GM23338 (cell line): ENCODE measurements at regions not wholly inside any gene's neighbourhood (a gene's known extent, or its start where the extent isn't known, plus 50 kb on each side); places are given as distances from the start of the nearest gene placed in this dataset.

ENCODE experiments used
- ATAC-seq: fragments of 200-7000 bp; cut with Tn5 transposase; 3 replicates; pipeline ENCODE4 v1.9.1; 2020
- DNase-seq: peaks from one replicate; pipeline ENCODE4 v3.0.0-alpha.2; 2015; ENCODE audit warnings: low spot score
- H2AFZ ChIP-seq: fragments of 200-600 bp; sonication (generic); 2 replicates; pipeline ENCODE4 v1.8.0; 2016; ENCODE audit warnings: antibody characterized with exemption, mild to moderate bottlenecking, moderate library complexity
- H3F3A ChIP-seq: fragments of 200-600 bp; sonication (generic); replicated peaks from 2 replicates; pipeline ENCODE4 v1.8.0; 2017; ENCODE audit warnings: antibody characterized with exemption, mixed run types, low read depth
- H3K27ac ChIP-seq: fragments of 200-600 bp; sonication (generic); 2 replicates; pipeline ENCODE4 v1.6.1; 2016; ENCODE audit warnings: low read depth
- H3K27me3 ChIP-seq: fragments of 200-600 bp; sonication (generic); 2 replicates; pipeline ENCODE4 v1.8.0; 2016; ENCODE audit warnings: mild to moderate bottlenecking, mixed run types, moderate library complexity; ENCODE audit not compliant: insufficient read depth
- H3K36me3 ChIP-seq: fragments of 200-600 bp; sonication (generic); 2 replicates; pipeline ENCODE4 v1.8.0; 2016; ENCODE audit warnings: mild to moderate bottlenecking; ENCODE audit not compliant: insufficient read depth
- H3K4me1 ChIP-seq: fragments of 200-600 bp; sonication (generic); 2 replicates; pipeline ENCODE4 v1.8.0; 2016; ENCODE audit warnings: mild to moderate bottlenecking, moderate library complexity; ENCODE audit not compliant: insufficient read depth
- H3K4me2 ChIP-seq: fragments of 200-600 bp; sonication (generic); 2 replicates; pipeline ENCODE4 v1.7.1; 2017; ENCODE audit warnings: mixed run types
- H3K4me3 ChIP-seq: fragments of 200-600 bp; sonication (generic); 2 replicates; pipeline ENCODE4 v1.6.1; 2016; ENCODE audit warnings: mixed run types
- H3K79me2 ChIP-seq: fragments of 200-600 bp; sonication (generic); replicated peaks from 2 replicates; pipeline ENCODE4 v1.8.0; 2017; ENCODE audit warnings: mild to moderate bottlenecking; ENCODE audit not compliant: insufficient read depth
- H3K9me2 ChIP-seq: fragments of 200-600 bp; sonication (generic); 2 replicates; pipeline ENCODE4 v1.8.0; 2017; ENCODE audit not compliant: insufficient read depth
- H4K20me1 ChIP-seq: fragments of 200-600 bp; sonication (generic); replicated peaks from 2 replicates; pipeline ENCODE4 v1.8.0; 2017; ENCODE audit warnings: mild to moderate bottlenecking; ENCODE audit not compliant: insufficient read depth
- H3K27ac Mint-ChIP-seq: 2 replicates; pipeline ENCODE4 v1.8.0; 2020; ENCODE audit warnings: inconsistent platforms, mild to moderate bottlenecking, moderate library complexity, mixed read lengths
- H3K27me3 Mint-ChIP-seq: 3 replicates; pipeline ENCODE4 v1.8.0; 2022; ENCODE audit warnings: low read depth, mild to moderate bottlenecking, moderate library complexity, mixed read lengths, inconsistent platforms; ENCODE audit not compliant: insufficient read depth, poor library complexity
- H3K36me3 Mint-ChIP-seq: 3 replicates; pipeline ENCODE4 v1.8.0; 2021; ENCODE audit warnings: low read depth, mild to moderate bottlenecking, inconsistent platforms, moderate library complexity, mixed read lengths
- H3K4me1 Mint-ChIP-seq: 3 replicates; pipeline ENCODE4 v1.8.0; 2020; ENCODE audit warnings: mild to moderate bottlenecking, inconsistent platforms, mixed read lengths
- H3K4me3 Mint-ChIP-seq: 3 replicates; pipeline ENCODE4 v1.8.0; 2021; ENCODE audit warnings: moderate library complexity, mild to moderate bottlenecking, inconsistent platforms, mixed read lengths
- H3K9me3 Mint-ChIP-seq: 3 replicates; pipeline ENCODE4 v1.8.0; 2020; ENCODE audit warnings: moderate library complexity, mild to moderate bottlenecking, inconsistent platforms, mixed read lengths
- CREB1 ChIP-seq: fragments of 250-450 bp; sonication (Bioruptor Pico); IDR thresholded peaks from 2 replicates; pipeline ENCODE4 v1.5.0; 2020; ENCODE audit warnings: low read depth, mild to moderate bottlenecking, moderate library complexity
- CTCF ChIP-seq, 2 experiments: fragments of 200-600 bp in 1 of 2; sonication (generic) in 1 of 2; conservative IDR thresholded peaks; 2 replicates each; pipeline versions ENCODE4 v1.5.1 to v1.6.1; 2016 to 2017; ENCODE audit warnings: antibody characterized with exemption in 2 of 2, low read depth in 2 of 2, mild to moderate bottlenecking in 2 of 2, moderate library complexity in 1 of 2
- ETS1 ChIP-seq: IDR thresholded peaks from 2 replicates; pipeline ENCODE4 v1.6.1; 2016; ENCODE audit warnings: antibody characterized with exemption
- EZH2 ChIP-seq: fragments of 200-600 bp; sonication (generic); IDR thresholded peaks from one replicate; pipeline ENCODE4 v1.8.0; 2017; ENCODE audit warnings: antibody characterized with exemption, mild to moderate bottlenecking, low read depth; ENCODE audit not compliant: unreplicated experiment
- EZH2phosphoT487 ChIP-seq: fragments of 200-600 bp; sonication (generic); IDR thresholded peaks from one replicate; pipeline ENCODE4 v1.8.1; 2018; ENCODE audit warnings: antibody characterized with exemption; ENCODE audit not compliant: unreplicated experiment
- JUNB ChIP-seq: IDR thresholded peaks from one replicate; pipeline ENCODE4 v1.6.1; 2016; ENCODE audit warnings: antibody characterized with exemption; ENCODE audit not compliant: unreplicated experiment
- POLR2AphosphoS5 ChIP-seq: IDR thresholded peaks from 2 replicates; pipeline ENCODE4 v1.6.1; 2016; ENCODE audit warnings: antibody characterized with exemption, low read depth
- REST ChIP-seq: IDR thresholded peaks from one replicate; pipeline ENCODE4 v1.6.1; 2018; ENCODE audit warnings: antibody characterized with exemption; ENCODE audit not compliant: unreplicated experiment
- STAT1 ChIP-seq: IDR thresholded peaks from one replicate; pipeline ENCODE4 v1.6.1; 2016; ENCODE audit warnings: antibody characterized with exemption; ENCODE audit not compliant: unreplicated experiment
- ZNF114 ChIP-seq: fragments of 250-450 bp; sonication (Bioruptor Pico); IDR thresholded peaks from 2 replicates; pipeline ENCODE4 v1.5.0; 2020; ENCODE audit warnings: mild to moderate bottlenecking, moderate library complexity

GRCh38 chr6:19524366-19525186, 312.6 kb upstream of the ID4 start:
- no peak overlapping the region for H2AFZ ChIP-seq
- H3K27ac ChIP-seq: no peak overlapping the region
- no peaks in the 10 kb centered on the region for H3K79me2 ChIP-seq
- no peak overlapping the region for H3K4me2 ChIP-seq
- no peaks in the 10 kb centered on the region for H3K27me3 ChIP-seq
- no peak for TF ChIP-seq STAT1
- TF ChIP-seq REST: no peak
- TF ChIP-seq JUNB: no peak
- TF ChIP-seq EZH2: no peak
- Mint-ChIP-seq H3K4me3 (no peak overlapping the region), H3K9me3 (no peaks in the 10 kb centered on the region), H3K36me3 (no peaks in the 10 kb centered on the region), H3K27me3 (no peaks in the 10 kb centered on the region), H3K27ac (no peak overlapping the region), H3K4me1 (no peaks in the 10 kb centered on the region)
- no peak overlapping the region for H3K4me3 ChIP-seq
- H3K9me2 ChIP-seq: no peaks in the 10 kb centered on the region
- H4K20me1 ChIP-seq: no peaks in the 10 kb centered on the region
- ATAC-seq (no peak), DNase-seq (no peak)
- H3F3A ChIP-seq: no peaks in the 10 kb centered on the region
- no peaks in the 10 kb centered on the region for H3K36me3 ChIP-seq
- no peaks in the 10 kb centered on the region for H3K4me1 ChIP-seq

- H3K27ac ChIP-seq: no peak overlapping the region
- no peaks in the 10 kb centered on the region for H4K20me1 ChIP-seq
- no peaks in the 10 kb centered on the region for H3K36me3 ChIP-seq
- ATAC-seq (no peak), DNase-seq (no peak)
- Mint-ChIP-seq H3K9me3 (no peaks in the 10 kb centered on the region), H3K4me1 (no peaks in the 10 kb centered on the region), H3K27me3 (no peaks in the 10 kb centered on the region), H3K36me3 (no peaks in the 10 kb centered on the region), H3K27ac (no peak overlapping the region), H3K4me3 (no peak overlapping the region)
- no peak overlapping the region for H2AFZ ChIP-seq
- no peak overlapping the region for H3K4me3 ChIP-seq
- no peaks in the 10 kb centered on the region for H3K9me2 ChIP-seq
- no peaks in the 10 kb centered on the region for H3K79me2 ChIP-seq
- no peaks in the 10 kb centered on the region for H3K4me1 ChIP-seq
- H3F3A ChIP-seq: no peaks in the 10 kb centered on the region
- H3K4me2 ChIP-seq: no peak overlapping the region
- H3K27me3 ChIP-seq: no peaks in the 10 kb centered on the region
- TF ChIP-seq CREB1 (no peak), CTCF (conservative IDR thresholded peaks at IDR 0.05; ENCODE audit: low read depth in 2 of 2) (no peak), POLR2AphosphoS5 (no peak), EZH2phosphoT487 (no peak), JUNB (no peak), ETS1 (no peak), ZNF114 (CRISPR knock-in tag) (no peak), STAT1 (no peak)
Measured at GRCh38 chr6:19525673-19526072, 311.5 kb upstream of the ID4 start.
